ENCODE measurements at regions not wholly inside any gene's neighbourhood (a gene's known extent, or its start where the extent isn't known, plus 50 kb on each side); places are given as distances from the start of the nearest gene placed in this dataset.

- Histone ChIP-seq H3K4me3 (ENCODE audit: low read depth in 2 of 2, low read length in 2 of 2) (no peak overlapping the region), H3K36me3 (ENCODE audit: control insufficient read depth, insufficient read depth, low read length) (no peaks in the 10 kb centered on the region), H3K9me3 (ENCODE audit: control insufficient read depth, insufficient read depth, low read depth, low read length) (no peaks in the 10 kb centered on the region), H3K27ac (ENCODE audit: low read length) (no peak overlapping the region), H3K4me1 (ENCODE audit: control insufficient read depth, insufficient read depth, low read length) (no peaks in the 10 kb centered on the region), H3K27me3 (ENCODE audit: control insufficient read depth, insufficient read depth, low read length) (no peaks in the 10 kb centered on the region)
- POLR2A ChIA-PET, result no interaction called here
- CTCF ChIA-PET, result no interaction called here
- in situ Hi-C loops (cut with HindIII; ENCODE audit: low pct_unique_long_range_greater_than_20kb, low sequenced_read_pairs) (no loop called here), intact Hi-C loops (cut with micrococcal nuclease; ENCODE audit: unreplicated experiment) (no loop called here)
- no TSS peak for BruUV-seq (replicated peaks)
- TF ChIP-seq POLR2AphosphoS5 (IDR thresholded peaks at IDR 0.05; ENCODE audit: low read depth, low read length) (no peak), SIN3A (IDR thresholded peaks at IDR 0.05; ENCODE audit: borderline replicate concordance, insufficient read depth, low read depth, low read length) (no peak), TCF7L2 (IDR thresholded peaks at IDR 0.05; ENCODE audit: low read depth, low read length) (no peak), REST (IDR thresholded peaks at IDR 0.05; ENCODE audit: insufficient read depth in 1 of 2, low read depth in 2 of 2, low read length in 1 of 2) (no peak), CTCF (IDR thresholded peaks at IDR 0.05) (no peak)
- ATAC-seq (no peak), DNase-seq (ENCODE audit: low read depth, low spot score) (no peak)
Observed at GRCh38 chr5:101473483-101473882, 570.4 kb upstream of the ST8SIA4 start.

- ChIA-PET CTCF (no interaction called here), POLR2A (no interaction called here)
- in situ Hi-C loops (cut with HindIII; ENCODE audit: low pct_unique_long_range_greater_than_20kb, low sequenced_read_pairs), result no loop called here
- TF ChIP-seq SIN3A (IDR thresholded peaks at IDR 0.05; ENCODE audit: borderline replicate concordance, insufficient read depth, low read depth, low read length) (no peak), CTCF (IDR thresholded peaks at IDR 0.05) (no peak), POLR2AphosphoS5 (IDR thresholded peaks at IDR 0.05; ENCODE audit: low read depth, low read length) (no peak), TCF7L2 (IDR thresholded peaks at IDR 0.05; ENCODE audit: low read depth, low read length) (no peak), REST (IDR thresholded peaks at IDR 0.05; ENCODE audit: insufficient read depth in 1 of 2, low read depth in 2 of 2, low read length in 1 of 2) (no peak)
- Histone ChIP-seq H3K4me1 (ENCODE audit: control insufficient read depth, insufficient read depth, low read length) (no peaks in the 10 kb centered on the region), H3K36me3 (ENCODE audit: control insufficient read depth, insufficient read depth, low read length) (no peaks in the 10 kb centered on the region), H3K27ac (ENCODE audit: low read length) (no peak overlapping the region), H3K9me3 (ENCODE audit: control insufficient read depth, insufficient read depth, low read depth, low read length) (no peaks in the 10 kb centered on the region), H3K27me3 (ENCODE audit: control insufficient read depth, insufficient read depth, low read length) (no peaks in the 10 kb centered on the region), H3K4me3 (ENCODE audit: low read depth in 2 of 2, low read length in 2 of 2) (no peak overlapping the region)
- BruUV-seq (replicated peaks), result no TSS peak
- no peak for DNase-seq (ENCODE audit: low read depth, low spot score)
- ATAC-seq, result no peak
- intact Hi-C loops (cut with micrococcal nuclease; ENCODE audit: unreplicated experiment), result no loop called here
Observed at GRCh38 chr5:101461455-101461854, 558.4 kb upstream of the ST8SIA4 start.
